ENCODE measurements at regions not wholly inside any gene's neighbourhood (a gene's known extent, or its start where the extent isn't known, plus 50 kb on each side); places are given as distances from the start of the nearest gene placed in this dataset.

DNA sequence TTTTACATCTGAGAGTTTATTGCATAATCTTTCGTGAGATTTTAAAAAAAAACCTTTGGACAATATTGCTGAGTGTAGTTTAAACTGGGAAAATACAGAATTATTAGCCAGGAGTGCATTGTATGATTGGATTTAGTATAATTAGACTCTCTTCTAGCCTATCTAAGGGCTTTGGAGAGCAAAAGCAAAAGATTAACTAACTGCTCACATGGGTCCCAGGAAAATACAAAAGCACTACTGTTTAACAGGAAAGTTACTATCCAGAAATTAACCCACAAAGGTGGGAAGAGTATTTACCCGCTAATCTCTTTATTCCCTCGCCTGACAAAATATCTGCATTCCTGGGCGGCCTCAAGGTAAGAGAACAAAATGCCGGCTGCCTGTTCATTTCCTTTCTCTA lies 309.5 kb downstream of the ATXN7L3B start:
- in situ Hi-C loops (cut with MboI) = no loop called here
- no peaks in the 10 kb centered on the region for H3K9me3 ChIP-seq (replicated peaks; ENCODE audit: control insufficient read depth, insufficient read depth, low read length)
- no peak overlapping the region for H3K27ac ChIP-seq (ENCODE audit: control insufficient read depth, insufficient read depth)
- ATAC-seq (no peak), FAIRE-seq (no peak), DNase-seq (ENCODE audit: low read depth, low spot score) (no peak)
- no peak overlapping the region for H3K4me2 ChIP-seq (ENCODE audit: control insufficient read depth, insufficient read depth)
- H3K9ac ChIP-seq (ENCODE audit: control insufficient read depth, insufficient read depth, low read length) = no peak overlapping the region
- H3K4me1 ChIP-seq (ENCODE audit: control insufficient read depth, insufficient read depth, low read length) = no peaks in the 10 kb centered on the region
- BruUV-seq (replicated peaks) = no TSS peak
- TF ChIP-seq IKZF1 (conservative IDR thresholded peaks at IDR 0.05) = no peak
- TF ChIP-seq, protein P1, sequence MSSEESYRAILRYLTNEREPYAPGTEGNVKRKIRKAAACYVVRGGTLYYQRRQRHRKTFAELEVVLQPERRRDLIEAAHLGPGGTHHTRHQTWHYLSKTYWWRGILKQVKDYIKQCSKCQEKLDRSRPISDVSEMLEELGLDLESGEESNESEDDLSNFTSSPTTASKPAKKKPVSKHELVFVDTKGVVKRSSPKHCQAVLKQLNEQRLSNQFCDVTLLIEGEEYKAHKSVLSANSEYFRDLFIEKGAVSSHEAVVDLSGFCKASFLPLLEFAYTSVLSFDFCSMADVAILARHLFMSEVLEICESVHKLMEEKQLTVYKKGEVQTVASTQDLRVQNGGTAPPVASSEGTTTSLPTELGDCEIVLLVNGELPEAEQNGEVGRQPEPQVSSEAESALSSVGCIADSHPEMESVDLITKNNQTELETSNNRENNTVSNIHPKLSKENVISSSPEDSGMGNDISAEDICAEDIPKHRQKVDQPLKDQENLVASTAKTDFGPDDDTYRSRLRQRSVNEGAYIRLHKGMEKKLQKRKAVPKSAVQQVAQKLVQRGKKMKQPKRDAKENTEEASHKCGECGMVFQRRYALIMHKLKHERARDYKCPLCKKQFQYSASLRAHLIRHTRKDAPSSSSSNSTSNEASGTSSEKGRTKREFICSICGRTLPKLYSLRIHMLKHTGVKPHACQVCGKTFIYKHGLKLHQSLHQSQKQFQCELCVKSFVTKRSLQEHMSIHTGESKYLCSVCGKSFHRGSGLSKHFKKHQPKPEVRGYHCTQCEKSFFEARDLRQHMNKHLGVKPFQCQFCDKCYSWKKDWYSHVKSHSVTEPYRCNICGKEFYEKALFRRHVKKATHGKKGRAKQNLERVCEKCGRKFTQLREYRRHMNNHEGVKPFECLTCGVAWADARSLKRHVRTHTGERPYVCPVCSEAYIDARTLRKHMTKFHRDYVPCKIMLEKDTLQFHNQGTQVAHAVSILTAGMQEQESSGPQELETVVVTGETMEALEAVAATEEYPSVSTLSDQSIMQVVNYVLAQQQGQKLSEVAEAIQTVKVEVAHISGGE (CRISPR knock-in tag; IDR thresholded peaks at IDR 0.05) = no peak
- TF ChIP-seq FOXK2 (IDR thresholded peaks at IDR 0.05) = no peak
- no peak for TF ChIP-seq SIX5 (IDR thresholded peaks at IDR 0.05; ENCODE audit: low read depth, low read length, severe bottlenecking)
- TF ChIP-seq SREBF1 (IDR thresholded peaks at IDR 0.05; ENCODE audit: low read length) = no peak
- TF ChIP-seq ZNF24 (IDR thresholded peaks at IDR 0.05) = no peak
- TF ChIP-seq CEBPB (IDR thresholded peaks at IDR 0.05; ENCODE audit: borderline replicate concordance in 1 of 2, low read depth in 2 of 2, low read length in 2 of 2) = no peak
- TF ChIP-seq CREB1 (IDR thresholded peaks at IDR 0.05; ENCODE audit: low read depth) = no peak
- no peak for TF ChIP-seq ZZZ3 (IDR thresholded peaks at IDR 0.05; ENCODE audit: control insufficient read depth, insufficient read length, low read depth)
- TF ChIP-seq, protein P2, sequence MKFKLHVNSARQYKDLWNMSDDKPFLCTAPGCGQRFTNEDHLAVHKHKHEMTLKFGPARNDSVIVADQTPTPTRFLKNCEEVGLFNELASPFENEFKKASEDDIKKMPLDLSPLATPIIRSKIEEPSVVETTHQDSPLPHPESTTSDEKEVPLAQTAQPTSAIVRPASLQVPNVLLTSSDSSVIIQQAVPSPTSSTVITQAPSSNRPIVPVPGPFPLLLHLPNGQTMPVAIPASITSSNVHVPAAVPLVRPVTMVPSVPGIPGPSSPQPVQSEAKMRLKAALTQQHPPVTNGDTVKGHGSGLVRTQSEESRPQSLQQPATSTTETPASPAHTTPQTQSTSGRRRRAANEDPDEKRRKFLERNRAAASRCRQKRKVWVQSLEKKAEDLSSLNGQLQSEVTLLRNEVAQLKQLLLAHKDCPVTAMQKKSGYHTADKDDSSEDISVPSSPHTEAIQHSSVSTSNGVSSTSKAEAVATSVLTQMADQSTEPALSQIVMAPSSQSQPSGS (IDR thresholded peaks at IDR 0.05; ENCODE audit: low read length) = no peak
- TF ChIP-seq, protein P3, sequence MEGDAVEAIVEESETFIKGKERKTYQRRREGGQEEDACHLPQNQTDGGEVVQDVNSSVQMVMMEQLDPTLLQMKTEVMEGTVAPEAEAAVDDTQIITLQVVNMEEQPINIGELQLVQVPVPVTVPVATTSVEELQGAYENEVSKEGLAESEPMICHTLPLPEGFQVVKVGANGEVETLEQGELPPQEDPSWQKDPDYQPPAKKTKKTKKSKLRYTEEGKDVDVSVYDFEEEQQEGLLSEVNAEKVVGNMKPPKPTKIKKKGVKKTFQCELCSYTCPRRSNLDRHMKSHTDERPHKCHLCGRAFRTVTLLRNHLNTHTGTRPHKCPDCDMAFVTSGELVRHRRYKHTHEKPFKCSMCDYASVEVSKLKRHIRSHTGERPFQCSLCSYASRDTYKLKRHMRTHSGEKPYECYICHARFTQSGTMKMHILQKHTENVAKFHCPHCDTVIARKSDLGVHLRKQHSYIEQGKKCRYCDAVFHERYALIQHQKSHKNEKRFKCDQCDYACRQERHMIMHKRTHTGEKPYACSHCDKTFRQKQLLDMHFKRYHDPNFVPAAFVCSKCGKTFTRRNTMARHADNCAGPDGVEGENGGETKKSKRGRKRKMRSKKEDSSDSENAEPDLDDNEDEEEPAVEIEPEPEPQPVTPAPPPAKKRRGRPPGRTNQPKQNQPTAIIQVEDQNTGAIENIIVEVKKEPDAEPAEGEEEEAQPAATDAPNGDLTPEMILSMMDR (IDR thresholded peaks at IDR 0.05 in 2 of 3, conservative IDR thresholded peaks at IDR 0.05 in 1 of 3; ENCODE audit: control insufficient read depth in 2 of 3, extremely low read depth in 1 of 3, insufficient read depth in 1 of 3, low read depth in 3 of 3, low read length in 3 of 3) = no peak
- no peaks in the 10 kb centered on the region for H3K27me3 ChIP-seq (replicated peaks in 1 of 2; ENCODE audit: control insufficient read depth in 2 of 2, insufficient read depth in 2 of 2, low read length in 1 of 2)
- ChIA-PET SMC1A (ENCODE audit: uncharacterized antibody, unreplicated experiment) (no interaction called here), CTCF (no interaction called here), POLR2A (no interaction called here), RAD21 (ENCODE audit: unreplicated experiment) (no interaction called here)
- H4K20me1 ChIP-seq (ENCODE audit: control insufficient read depth, insufficient read depth) = no peaks in the 10 kb centered on the region
- intact Hi-C loops (cut with micrococcal nuclease; ENCODE audit: unreplicated experiment) = no loop called here
- no peak overlapping the region for H2AFZ ChIP-seq (ENCODE audit: control insufficient read depth, low read depth, low read length)
- WGBS (ENCODE audit: insufficient coverage, insufficient replicate concordance, low lambda C conversion rate, missing lambda C conversion rate) = 27% methylated on average over 5 of the region's 5 CpGs
- no peaks in the 10 kb centered on the region for H3K79me2 ChIP-seq (ENCODE audit: control insufficient read depth, insufficient read depth, low read length)
- no peak overlapping the region for H3K4me3 ChIP-seq
- no peaks in the 10 kb centered on the region for H3K36me3 ChIP-seq (ENCODE audit: control insufficient read depth in 2 of 2, insufficient read depth in 2 of 2, low read length in 1 of 2)
